Caco-2 (cell line): ENCODE measurements at regions not wholly inside any gene's neighbourhood (a gene's known extent, or its start where the extent isn't known, plus 50 kb on each side); places are given as distances from the start of the nearest gene placed in this dataset.

ENCODE experiments used
- BruUV-seq: library from RNA; stranded (reverse); fragments of 400-500 nt; replicated peaks from 2 replicates; lab custom pipeline; 2021; lab: Mats Ljungman, UMichigan
- CTCF ChIA-PET: fragments of 300-600 bp; sonication (Branson Sonifier 250); formaldehyde crosslinking; loops from one replicate; lab custom pipeline; 2022; ENCODE audit warnings: antibody characterized with exemption; lab: Charles Lee
- POLR2A ChIA-PET: fragments of 300-600 bp; sonication (Branson Sonifier 250); formaldehyde crosslinking; loops from one replicate; lab custom pipeline; 2022; ENCODE audit warnings: antibody characterized with exemption; lab: Charles Lee
- DNase-seq, 2 experiments: peaks; one replicate each; pipeline versions ENCODE4 v3.0.0 to v3.0.0-alpha.2; 2020 to 2022
- H3K27me3 ChIP-seq: replicated peaks from 2 replicates; pipeline ENCODE4 v1.6.0; 2011; ENCODE audit warnings: low read length; ENCODE audit not compliant: control insufficient read depth, insufficient read depth
- H3K36me3 ChIP-seq: 2 replicates; pipeline ENCODE4 v1.5.1; 2011; ENCODE audit warnings: low read length; ENCODE audit not compliant: control insufficient read depth, insufficient read depth
- H3K4me1 ChIP-seq: fragments of 250-450 bp; sonication (Bioruptor Pico); 2 replicates; pipeline ENCODE4 v1.5.1; 2020; ENCODE audit warnings: mild to moderate bottlenecking
- H3K4me3 ChIP-seq: 2 replicates; pipeline ENCODE4 v1.5.1; 2011; ENCODE audit warnings: low read depth, mild to moderate bottlenecking, control low read depth, low read length
- H3K9me3 ChIP-seq: fragments of 250-450 bp; sonication (Bioruptor Pico); 2 replicates; pipeline ENCODE4 v1.5.1; 2020; ENCODE audit warnings: mild to moderate bottlenecking, moderate library complexity
- H3K27ac Mint-ChIP-seq: one replicate; pipeline ENCODE4 v1.8.0; 2022; ENCODE audit warnings: mixed read lengths; ENCODE audit not compliant: unreplicated experiment
- H3K27me3 Mint-ChIP-seq: one replicate; pipeline ENCODE4 v1.8.0; 2022; ENCODE audit warnings: mixed read lengths; ENCODE audit not compliant: insufficient read depth, unreplicated experiment
- H3K36me3 Mint-ChIP-seq: one replicate; pipeline ENCODE4 v1.8.0; 2022; ENCODE audit warnings: mild to moderate bottlenecking, mixed read lengths; ENCODE audit not compliant: insufficient read depth, unreplicated experiment
- H3K4me1 Mint-ChIP-seq: one replicate; pipeline ENCODE4 v1.8.0; 2022; ENCODE audit warnings: low read depth, mixed read lengths; ENCODE audit not compliant: unreplicated experiment
- H3K4me3 Mint-ChIP-seq: one replicate; pipeline ENCODE4 v1.8.0; 2022; ENCODE audit warnings: mild to moderate bottlenecking, moderate library complexity, mixed read lengths; ENCODE audit not compliant: unreplicated experiment
- H3K9me3 Mint-ChIP-seq: one replicate; pipeline ENCODE4 v1.8.0; 2022; ENCODE audit warnings: mixed read lengths; ENCODE audit not compliant: unreplicated experiment
- intact Hi-C: fragments of 100-400 bp; cut with micrococcal nuclease; formaldehyde crosslinking; loops from one replicate; pipeline ENCODE4 v1.10.0; 2022; ENCODE audit not compliant: unreplicated experiment
- TF ChIP-seq, protein P1 (sequence below), 2 experiments: fragments of 200-600 bp in 1 of 2; IDR thresholded peaks; 1 replicate in 1 of 2; 2 replicates in 1 of 2; pipeline versions ENCODE4 v1.5.1 to v1.8.0; 2011 to 2022; ENCODE audit warnings: antibody characterized with exemption in 1 of 2, control low read depth in 1 of 2, inconsistent platforms in 1 of 2, low read depth in 1 of 2, low read length in 1 of 2, mild to moderate bottlenecking in 1 of 2, moderate library complexity in 1 of 2; ENCODE audit not compliant: insufficient read depth in 1 of 2, severe bottlenecking in 1 of 2, unreplicated experiment in 1 of 2

DNA sequence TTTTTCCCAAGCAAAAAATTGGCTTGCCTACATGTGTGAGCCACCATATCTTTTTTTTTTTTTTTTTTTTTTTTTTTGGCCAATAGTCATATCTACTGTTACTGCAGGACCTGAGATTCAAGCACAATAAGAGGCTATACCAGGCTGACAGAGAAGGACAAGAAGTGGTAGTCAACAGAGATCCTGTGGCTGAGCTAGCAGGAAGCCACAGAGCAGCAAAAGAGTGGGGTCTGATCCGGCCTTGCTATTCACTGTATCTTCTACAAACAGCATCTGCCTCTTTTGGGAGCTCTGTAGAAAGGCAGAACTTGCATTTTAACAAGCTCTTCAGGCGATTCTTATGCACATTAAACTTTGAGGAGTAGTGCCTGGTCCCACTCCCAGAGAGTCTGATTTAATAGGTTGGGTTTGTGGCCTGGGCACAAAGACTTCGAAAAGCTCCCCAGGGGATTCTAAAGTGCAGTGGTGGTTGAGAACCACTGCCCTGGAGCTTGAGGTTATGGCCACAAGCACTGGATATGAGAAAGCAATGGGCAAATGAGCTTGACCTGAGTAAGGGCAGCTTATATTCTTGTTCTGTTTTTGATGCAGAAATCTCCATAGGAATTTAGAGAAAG is 162.8 kb downstream of the PIK3R1 start:
- Mint-ChIP-seq H3K27me3 (no peaks in the 10 kb centered on the region), H3K4me3 (no peak overlapping the region), H3K9me3 (peaks cover 6% of the 10 kb centered on the region), H3K36me3 (no peaks in the 10 kb centered on the region), H3K4me1 (no peaks in the 10 kb centered on the region), H3K27ac (no peak overlapping the region)
- Histone ChIP-seq H3K27me3 (no peaks in the 10 kb centered on the region), H3K4me3 (no peak overlapping the region), H3K36me3 (no peaks in the 10 kb centered on the region), H3K4me1 (no peaks in the 10 kb centered on the region), H3K9me3 (0 out of 2 replicates have a peak, but pooled peaks cover 2% of the 10 kb centered on the region)
- POLR2A ChIA-PET = no interaction called here
- no peak for DNase-seq
- intact Hi-C loops = no loop called here
- TF ChIP-seq, protein P1, sequence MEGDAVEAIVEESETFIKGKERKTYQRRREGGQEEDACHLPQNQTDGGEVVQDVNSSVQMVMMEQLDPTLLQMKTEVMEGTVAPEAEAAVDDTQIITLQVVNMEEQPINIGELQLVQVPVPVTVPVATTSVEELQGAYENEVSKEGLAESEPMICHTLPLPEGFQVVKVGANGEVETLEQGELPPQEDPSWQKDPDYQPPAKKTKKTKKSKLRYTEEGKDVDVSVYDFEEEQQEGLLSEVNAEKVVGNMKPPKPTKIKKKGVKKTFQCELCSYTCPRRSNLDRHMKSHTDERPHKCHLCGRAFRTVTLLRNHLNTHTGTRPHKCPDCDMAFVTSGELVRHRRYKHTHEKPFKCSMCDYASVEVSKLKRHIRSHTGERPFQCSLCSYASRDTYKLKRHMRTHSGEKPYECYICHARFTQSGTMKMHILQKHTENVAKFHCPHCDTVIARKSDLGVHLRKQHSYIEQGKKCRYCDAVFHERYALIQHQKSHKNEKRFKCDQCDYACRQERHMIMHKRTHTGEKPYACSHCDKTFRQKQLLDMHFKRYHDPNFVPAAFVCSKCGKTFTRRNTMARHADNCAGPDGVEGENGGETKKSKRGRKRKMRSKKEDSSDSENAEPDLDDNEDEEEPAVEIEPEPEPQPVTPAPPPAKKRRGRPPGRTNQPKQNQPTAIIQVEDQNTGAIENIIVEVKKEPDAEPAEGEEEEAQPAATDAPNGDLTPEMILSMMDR (IDR thresholded peaks at IDR 0.05; ENCODE audit: insufficient read depth in 1 of 2, low read depth in 1 of 2, low read length in 1 of 2, severe bottlenecking in 1 of 2, unreplicated experiment in 1 of 2) = no peak
- CTCF ChIA-PET = no interaction called here
- no TSS peak for BruUV-seq

DNA sequence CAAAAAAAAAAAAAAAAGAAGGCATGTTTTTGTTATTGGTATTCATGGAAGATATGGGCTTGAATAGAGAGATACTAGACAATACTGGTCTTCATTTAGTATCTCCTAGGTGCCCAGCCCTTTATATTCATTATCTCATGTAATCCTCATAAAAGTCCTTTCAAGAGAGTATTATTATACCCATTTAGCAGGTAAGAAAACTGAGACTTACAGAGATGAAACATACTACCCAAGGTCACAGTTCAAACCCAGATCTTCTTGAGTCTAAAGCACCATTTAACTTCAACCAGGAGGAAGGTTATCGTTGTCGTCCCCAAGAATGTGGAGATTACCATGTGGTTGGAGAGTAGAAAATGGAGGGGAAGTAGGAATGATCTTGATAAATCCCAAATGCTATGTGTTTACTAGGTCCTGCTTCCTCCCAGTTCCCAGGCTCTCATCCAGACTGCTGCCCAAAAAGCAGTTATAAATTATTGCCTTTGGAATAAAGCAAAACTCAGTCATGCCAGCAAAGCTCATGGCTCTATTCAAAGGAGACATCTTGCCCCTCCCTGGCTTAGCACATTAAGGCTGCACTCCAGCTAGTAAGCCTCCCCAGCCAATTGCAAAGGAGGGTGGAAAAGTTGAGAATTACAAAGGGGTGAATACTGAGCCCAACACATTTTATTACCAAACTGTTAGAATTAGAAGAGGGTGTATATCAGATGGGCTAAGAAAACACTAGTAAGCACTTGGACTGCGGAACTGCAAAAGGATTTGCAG is 163.9 kb downstream of the PIK3R1 start:
- Histone ChIP-seq H3K4me1 (no peaks in the 10 kb centered on the region), H3K27me3 (no peaks in the 10 kb centered on the region), H3K36me3 (no peaks in the 10 kb centered on the region), H3K9me3 (0 out of 2 replicates have a peak, but pooled peaks cover 2% of the 10 kb centered on the region), H3K4me3 (no peak overlapping the region)
- TF ChIP-seq, protein P1 (IDR thresholded peaks at IDR 0.05; ENCODE audit: insufficient read depth in 1 of 2, low read depth in 1 of 2, low read length in 1 of 2, severe bottlenecking in 1 of 2, unreplicated experiment in 1 of 2) = no peak
- intact Hi-C loops = loop anchor here (1.0 kb wide), 2 partner anchors 81 to 282 kb away; no protein-coding TSS in a partner anchor
- ChIA-PET POLR2A (no interaction called here), CTCF (interaction anchor here (0.7 to 1.1 kb wide), 6 partner anchors 14 to 582 kb away, joined by 3 to 6 read pairs (median 4); no protein-coding TSS in a partner anchor)
- no peaks in the 10 kb centered on the region for H3K4me1 Mint-ChIP-seq
- no peak overlapping the region for H3K27ac Mint-ChIP-seq
- H3K4me3 Mint-ChIP-seq = no peak overlapping the region
- no peaks in the 10 kb centered on the region for H3K27me3 Mint-ChIP-seq
- peaks cover 7% of the 10 kb centered on the region for H3K9me3 Mint-ChIP-seq
- DNase-seq = no peak
- BruUV-seq = no TSS peak
- H3K36me3 Mint-ChIP-seq = no peaks in the 10 kb centered on the region

DNA sequence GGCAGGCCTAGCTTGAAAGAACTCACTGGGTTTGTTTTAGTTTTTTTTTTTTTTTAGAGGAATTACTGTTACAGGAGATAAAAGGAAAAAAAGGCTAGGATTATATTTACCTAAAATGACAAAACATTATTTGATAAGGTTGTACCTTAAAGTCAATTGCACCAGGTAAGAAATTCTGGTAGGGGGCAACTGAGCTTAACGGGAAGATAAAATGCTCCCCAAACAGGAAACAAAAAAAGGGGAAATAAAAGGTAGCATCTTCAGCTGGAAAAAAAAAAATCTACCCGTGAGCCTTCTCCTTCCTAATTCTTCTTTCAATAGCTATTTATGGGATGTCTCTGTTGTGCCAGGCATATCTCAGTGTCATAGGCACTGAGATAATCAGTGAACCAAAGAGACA is 164.5 kb downstream of the PIK3R1 start:
- POLR2A ChIA-PET = no interaction called here
- TF ChIP-seq, protein P1 (IDR thresholded peaks at IDR 0.05; ENCODE audit: insufficient read depth in 1 of 2, low read depth in 1 of 2, low read length in 1 of 2, severe bottlenecking in 1 of 2, unreplicated experiment in 1 of 2) = peak; percentile 52 to 66
- no peaks in the 10 kb centered on the region for H3K36me3 Mint-ChIP-seq

More for the DNA sequence above, 164.5 kb downstream of the PIK3R1 start:
- Mint-ChIP-seq H3K27ac (no peak overlapping the region), H3K4me1 (no peaks in the 10 kb centered on the region), H3K27me3 (no peaks in the 10 kb centered on the region), H3K4me3 (no peak overlapping the region), H3K9me3 (peaks cover 7% of the 10 kb centered on the region)
- H3K4me1 ChIP-seq = no peaks in the 10 kb centered on the region
- CTCF ChIA-PET = interaction anchor here (0.7 to 1.1 kb wide), 9 partner anchors 13 to 582 kb away, joined by 3 to 6 read pairs (median 5); no protein-coding TSS in a partner anchor
- 0 out of 2 replicates have a peak, but pooled peaks cover 2% of the 10 kb centered on the region for H3K9me3 ChIP-seq
- peak in 1 of 2 experiments; percentile 39 for DNase-seq
- no peaks in the 10 kb centered on the region for H3K36me3 ChIP-seq
- H3K4me3 ChIP-seq = no peak overlapping the region
- intact Hi-C loops = loop anchor here (1.0 kb wide), 2 partner anchors 80 to 281 kb away; no protein-coding TSS in a partner anchor
- no peaks in the 10 kb centered on the region for H3K27me3 ChIP-seq
- BruUV-seq = no TSS peak
